Liver (tissue), 8 donors: ENCODE measurements at regions not wholly inside any gene's neighbourhood (a gene's known extent, or its start where the extent isn't known, plus 50 kb on each side); places are given as distances from the start of the nearest gene placed in this dataset.

Experiments
- DNase-seq: peaks from one replicate; pipeline ENCODE4 v3.0.0-alpha.2; 2017; ENCODE audit warnings: low spot score
- H3K27ac ChIP-seq, 2 donors: one replicate each; pipeline ENCODE4 v1.7.0; 2013; ENCODE audit warnings: inconsistent platforms in 2 of 2, low read length in 2 of 2, control low read depth in 1 of 2, low read depth in 1 of 2, mild to moderate bottlenecking in 1 of 2
- H3K27me3 ChIP-seq, 4 donors: one replicate each; pipeline versions ENCODE4 v1.6.1 to v1.7.0; 2013; ENCODE audit warnings: low read length in 3 of 4, inconsistent platforms in 1 of 4, mild to moderate bottlenecking in 1 of 4, moderate library complexity in 1 of 4; ENCODE audit not compliant: control insufficient read depth in 4 of 4, insufficient read depth in 4 of 4
- H3K36me3 ChIP-seq, 4 donors: one replicate each; pipeline versions ENCODE4 v1.6.1 to v1.7.0; 2013; ENCODE audit warnings: low read length in 3 of 4, mild to moderate bottlenecking in 3 of 4, low read depth in 1 of 4, moderate library complexity in 1 of 4; ENCODE audit not compliant: control insufficient read depth in 4 of 4, insufficient read depth in 3 of 4
- H3K4me1 ChIP-seq, 4 donors: one replicate each; pipeline versions ENCODE4 v1.6.1 to v1.7.0; 2013; ENCODE audit warnings: low read length in 3 of 4, mild to moderate bottlenecking in 3 of 4, moderate library complexity in 1 of 4; ENCODE audit not compliant: control insufficient read depth in 4 of 4, insufficient read depth in 4 of 4
- H3K4me3 ChIP-seq, 3 donors: one replicate each; pipeline versions ENCODE4 v1.6.1 to v1.7.0; 2013; ENCODE audit warnings: low read length in 3 of 3, control low read depth in 1 of 3, low read depth in 1 of 3, mild to moderate bottlenecking in 1 of 3
- H3K9ac ChIP-seq, 2 donors: one replicate each; pipeline ENCODE4 v1.7.0; 2013; ENCODE audit warnings: low read length in 2 of 2, mild to moderate bottlenecking in 2 of 2, moderate library complexity in 2 of 2, control low read depth in 1 of 2, low read depth in 1 of 2
- H3K9me3 ChIP-seq, 4 donors: one replicate each; pipeline versions ENCODE4 v1.6.1 to v1.7.0; 2013; ENCODE audit warnings: low read length in 3 of 4; ENCODE audit not compliant: control insufficient read depth in 4 of 4
- EGR1 ChIP-seq, 2 donors: IDR thresholded peaks; 2 replicates each; pipeline ENCODE4 v1.6.1; 2016 to 2018; ENCODE audit warnings: antibody characterized with exemption in 2 of 2, low read depth in 2 of 2
- FOXA1 ChIP-seq: IDR thresholded peaks from 2 replicates; pipeline ENCODE4 v1.6.1; 2016; ENCODE audit warnings: antibody characterized with exemption
- FOXA2 ChIP-seq: IDR thresholded peaks from 2 replicates; pipeline ENCODE4 v1.6.1; 2016; ENCODE audit warnings: antibody characterized with exemption
- GABPA ChIP-seq, 2 donors: IDR thresholded peaks in 1 of 2; conservative IDR thresholded peaks in 1 of 2; 2 replicates each; pipeline ENCODE4 v1.6.1; 2016; ENCODE audit warnings: antibody characterized with exemption in 2 of 2, mild to moderate bottlenecking in 1 of 2, moderate library complexity in 1 of 2
- HNF4A ChIP-seq, 2 donors: conservative IDR thresholded peaks; 2 replicates each; pipeline ENCODE4 v1.6.1; 2016; ENCODE audit warnings: antibody characterized with exemption in 2 of 2, mild to moderate bottlenecking in 2 of 2
- HNF4G ChIP-seq: IDR thresholded peaks from 2 replicates; pipeline ENCODE4 v1.6.1; 2016; ENCODE audit warnings: antibody characterized with exemption
- JUND ChIP-seq, 2 donors: IDR thresholded peaks; 2 replicates each; pipeline ENCODE4 v1.6.1; 2016; ENCODE audit warnings: antibody characterized with exemption in 2 of 2
- MAX ChIP-seq: IDR thresholded peaks from 2 replicates; pipeline ENCODE4 v1.6.1; 2016; ENCODE audit warnings: antibody characterized with exemption
- NR2F2 ChIP-seq: IDR thresholded peaks from 2 replicates; pipeline ENCODE4 v1.6.1; 2016; ENCODE audit warnings: antibody characterized with exemption
- RAD21 ChIP-seq, 2 donors: IDR thresholded peaks; 2 replicates each; pipeline ENCODE4 v1.6.1; 2016; ENCODE audit warnings: antibody characterized with exemption in 2 of 2, mild to moderate bottlenecking in 2 of 2
- RXRA ChIP-seq, 2 donors: IDR thresholded peaks; 2 replicates each; pipeline ENCODE4 v1.6.1; 2017 to 2018; ENCODE audit warnings: antibody characterized with exemption in 2 of 2, mild to moderate bottlenecking in 1 of 2
- SP1 ChIP-seq: IDR thresholded peaks from 2 replicates; pipeline ENCODE4 v1.6.1; 2018; ENCODE audit warnings: antibody characterized with exemption, mild to moderate bottlenecking
- TAF1 ChIP-seq: conservative IDR thresholded peaks from 2 replicates; pipeline ENCODE4 v1.6.1; 2016; ENCODE audit warnings: antibody characterized with exemption, mild to moderate bottlenecking
- YY1 ChIP-seq: IDR thresholded peaks from 2 replicates; pipeline ENCODE4 v1.6.1; 2016; ENCODE audit warnings: antibody characterized with exemption, mild to moderate bottlenecking
- WGBS: extraction: QIAGEN DNeasy Blood & Tissue Kit; methylation state at CpG from one replicate; pipeline ENCODE4 v1.1.7; 2013; 5-methylcytosine and 5-hydroxymethylcytosine counted together
- TF ChIP-seq, protein P1 (sequence below): IDR thresholded peaks from 2 replicates; pipeline ENCODE4 v1.6.1; 2016; ENCODE audit warnings: antibody characterized with exemption
- TF ChIP-seq, protein P2 (sequence below): IDR thresholded peaks from 2 replicates; pipeline ENCODE4 v1.6.1; 2016; ENCODE audit warnings: antibody characterized with exemption
- TF ChIP-seq, protein P3 (sequence below): fragments of 150-350 bp; IDR thresholded peaks from 2 replicates; pipeline ENCODE4 v1.5.1; 2017; ENCODE audit warnings: improper control_type of control experiment, low read depth, low read length; ENCODE audit not compliant: missing input control
- donor health status: healthy.
- donor health status: healthy.
- donor health status: healthy.
- donor health status: healthy.
- donor health status: healthy.

- Histone ChIP-seq H3K4me1 (no peaks in the 10 kb centered on the region), H3K9me3 (peaks cover 0 to 2% (median 0%) of the 10 kb centered on the region in 4 donors), H3K9ac (no peak overlapping the region), H3K27me3 (no peaks in the 10 kb centered on the region), H3K36me3 (no peaks in the 10 kb centered on the region), H3K4me3 (no peak overlapping the region), H3K27ac (no peak overlapping the region)
- WGBS: 80% methylated on average over 5 of the region's 5 CpGs
- TF ChIP-seq, protein P1, sequence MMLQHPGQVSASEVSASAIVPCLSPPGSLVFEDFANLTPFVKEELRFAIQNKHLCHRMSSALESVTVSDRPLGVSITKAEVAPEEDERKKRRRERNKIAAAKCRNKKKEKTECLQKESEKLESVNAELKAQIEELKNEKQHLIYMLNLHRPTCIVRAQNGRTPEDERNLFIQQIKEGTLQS: no peak
- no peak for TF ChIP-seq JUND (IDR thresholded peaks at IDR 0.05)
- no peak for TF ChIP-seq NR2F2
- TF ChIP-seq RXRA (IDR thresholded peaks at IDR 0.05): no peak
- no peak for DNase-seq
Measured at GRCh38 chrX:146906166-146906565, 91.6 kb upstream of the CXorf51A start.

DNA sequence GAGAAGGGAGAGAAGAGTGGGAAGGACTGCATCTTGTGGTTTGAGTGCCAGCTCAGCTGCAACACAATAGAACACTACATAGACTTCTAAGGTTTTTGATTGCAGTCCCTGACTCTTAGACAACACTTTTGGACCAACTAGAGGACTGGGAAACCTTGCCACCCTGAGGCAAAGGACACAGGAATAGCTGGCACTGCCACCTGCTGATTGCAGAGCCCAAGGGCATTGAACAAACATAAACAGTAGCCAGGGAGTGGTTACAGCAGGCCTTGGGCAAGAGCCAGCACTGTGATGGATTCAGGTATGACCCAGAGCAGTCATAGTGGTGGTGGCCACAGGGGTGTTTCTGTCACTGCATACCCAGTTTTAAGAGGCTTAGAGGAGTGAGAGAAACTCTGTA lies 72.5 kb upstream of the CXorf51A start:
- H3K4me1 ChIP-seq: no peaks in the 10 kb centered on the region
- H3K36me3 ChIP-seq: no peaks in the 10 kb centered on the region
- no peak overlapping the region for H3K9ac ChIP-seq
- no peaks in the 10 kb centered on the region for H3K27me3 ChIP-seq
- no peak overlapping the region for H3K4me3 ChIP-seq
- TF ChIP-seq, protein P2, sequence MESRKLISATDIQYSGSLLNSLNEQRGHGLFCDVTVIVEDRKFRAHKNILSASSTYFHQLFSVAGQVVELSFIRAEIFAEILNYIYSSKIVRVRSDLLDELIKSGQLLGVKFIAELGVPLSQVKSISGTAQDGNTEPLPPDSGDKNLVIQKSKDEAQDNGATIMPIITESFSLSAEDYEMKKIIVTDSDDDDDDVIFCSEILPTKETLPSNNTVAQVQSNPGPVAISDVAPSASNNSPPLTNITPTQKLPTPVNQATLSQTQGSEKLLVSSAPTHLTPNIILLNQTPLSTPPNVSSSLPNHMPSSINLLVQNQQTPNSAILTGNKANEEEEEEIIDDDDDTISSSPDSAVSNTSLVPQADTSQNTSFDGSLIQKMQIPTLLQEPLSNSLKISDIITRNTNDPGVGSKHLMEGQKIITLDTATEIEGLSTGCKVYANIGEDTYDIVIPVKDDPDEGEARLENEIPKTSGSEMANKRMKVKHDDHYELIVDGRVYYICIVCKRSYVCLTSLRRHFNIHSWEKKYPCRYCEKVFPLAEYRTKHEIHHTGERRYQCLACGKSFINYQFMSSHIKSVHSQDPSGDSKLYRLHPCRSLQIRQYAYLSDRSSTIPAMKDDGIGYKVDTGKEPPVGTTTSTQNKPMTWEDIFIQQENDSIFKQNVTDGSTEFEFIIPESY: no peak
- TF ChIP-seq EGR1 (IDR thresholded peaks at IDR 0.05; ENCODE audit: low read depth in 2 of 2) (no peak), HNF4A (conservative IDR thresholded peaks at IDR 0.05) (peak in 1 of 2 donors; percentile 25), MAX (no peak), GABPA (IDR thresholded peaks at IDR 0.05 in 1 of 2, conservative IDR thresholded peaks at IDR 0.05 in 1 of 2) (no peak), NR2F2 (no peak), FOXA2 (no peak), RAD21 (IDR thresholded peaks at IDR 0.05) (peak; percentile 71 to 83)
- TF ChIP-seq, protein P3, sequence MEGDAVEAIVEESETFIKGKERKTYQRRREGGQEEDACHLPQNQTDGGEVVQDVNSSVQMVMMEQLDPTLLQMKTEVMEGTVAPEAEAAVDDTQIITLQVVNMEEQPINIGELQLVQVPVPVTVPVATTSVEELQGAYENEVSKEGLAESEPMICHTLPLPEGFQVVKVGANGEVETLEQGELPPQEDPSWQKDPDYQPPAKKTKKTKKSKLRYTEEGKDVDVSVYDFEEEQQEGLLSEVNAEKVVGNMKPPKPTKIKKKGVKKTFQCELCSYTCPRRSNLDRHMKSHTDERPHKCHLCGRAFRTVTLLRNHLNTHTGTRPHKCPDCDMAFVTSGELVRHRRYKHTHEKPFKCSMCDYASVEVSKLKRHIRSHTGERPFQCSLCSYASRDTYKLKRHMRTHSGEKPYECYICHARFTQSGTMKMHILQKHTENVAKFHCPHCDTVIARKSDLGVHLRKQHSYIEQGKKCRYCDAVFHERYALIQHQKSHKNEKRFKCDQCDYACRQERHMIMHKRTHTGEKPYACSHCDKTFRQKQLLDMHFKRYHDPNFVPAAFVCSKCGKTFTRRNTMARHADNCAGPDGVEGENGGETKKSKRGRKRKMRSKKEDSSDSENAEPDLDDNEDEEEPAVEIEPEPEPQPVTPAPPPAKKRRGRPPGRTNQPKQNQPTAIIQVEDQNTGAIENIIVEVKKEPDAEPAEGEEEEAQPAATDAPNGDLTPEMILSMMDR: peak; percentile 46
- no peak overlapping the region for H3K27ac ChIP-seq
- H3K9me3 ChIP-seq: no peaks in the 10 kb centered on the region
- DNase-seq: no peak

DNA sequence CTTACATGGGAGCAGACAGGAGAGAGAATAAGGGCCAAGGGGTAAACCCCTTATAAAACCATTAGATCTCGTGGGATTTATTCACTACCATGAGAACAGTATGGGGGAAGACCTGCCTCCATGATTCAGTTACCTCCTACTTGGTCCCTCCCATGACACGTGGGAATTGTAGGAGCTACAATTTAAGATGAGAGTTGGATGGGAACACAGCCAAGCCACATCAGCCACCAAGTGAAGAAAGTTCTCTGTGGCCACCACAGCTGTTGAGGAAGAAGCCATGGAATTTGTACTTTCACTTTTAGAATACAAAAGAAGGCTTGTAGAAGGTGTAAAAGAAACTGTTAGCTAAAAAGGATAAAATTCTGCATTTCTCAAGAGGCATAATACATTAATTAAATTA lies 67.0 kb upstream of the CXorf51A start:
- Histone ChIP-seq H3K9me3 (no peaks in the 10 kb centered on the region), H3K4me1 (no peaks in the 10 kb centered on the region), H3K9ac (no peak overlapping the region), H3K27ac (no peak overlapping the region), H3K27me3 (no peaks in the 10 kb centered on the region), H3K36me3 (no peaks in the 10 kb centered on the region), H3K4me3 (no peak overlapping the region)
- no peak for DNase-seq
- 78% methylated on average over 2 of the region's 2 CpGs for WGBS
- TF ChIP-seq HNF4A (conservative IDR thresholded peaks at IDR 0.05) (no peak), FOXA1 (no peak), RXRA (IDR thresholded peaks at IDR 0.05) (no peak), GABPA (IDR thresholded peaks at IDR 0.05 in 1 of 2, conservative IDR thresholded peaks at IDR 0.05 in 1 of 2) (no peak), SP1 (no peak), YY1 (no peak), NR2F2 (no peak), JUND (IDR thresholded peaks at IDR 0.05) (no peak), RAD21 (IDR thresholded peaks at IDR 0.05) (no peak), HNF4G (no peak), TAF1 (no peak)
- TF ChIP-seq, protein P3: no peak
- TF ChIP-seq, protein P2: no peak
- TF ChIP-seq, protein P1: no peak
